H9 (cell line): ENCODE measurements at regions not wholly inside any gene's neighbourhood (a gene's known extent, or its start where the extent isn't known, plus 50 kb on each side); places are given as distances from the start of the nearest gene placed in this dataset.

Source experiments
- DNase-seq: peaks from one replicate; pipeline ENCODE4 v3.0.0-alpha.2; 2017
- H2AFZ ChIP-seq: one replicate; pipeline ENCODE4 v1.6.1; 2013; ENCODE audit warnings: mild to moderate bottlenecking, low read length, control low read depth, moderate library complexity
- H2AK5ac ChIP-seq: 2 replicates; pipeline ENCODE4 v1.6.1; 2013; ENCODE audit warnings: low read length, control low read depth, mixed read lengths; ENCODE audit not compliant: insufficient read length
- H2BK120ac ChIP-seq: one replicate; pipeline ENCODE4 v1.6.1; 2013; ENCODE audit warnings: low read depth, mild to moderate bottlenecking, low read length, control low read depth, inconsistent platforms; ENCODE audit not compliant: poor library complexity, severe bottlenecking
- H2BK12ac ChIP-seq: 2 replicates; pipeline ENCODE4 v1.6.1; 2013; ENCODE audit warnings: low read length, control low read depth, mixed read lengths, low read depth; ENCODE audit not compliant: insufficient read length
- H2BK15ac ChIP-seq: 2 replicates; pipeline ENCODE4 v1.6.1; 2013; ENCODE audit warnings: low read depth, low read length, control low read depth
- H2BK20ac ChIP-seq: one replicate; pipeline ENCODE4 v1.6.1; 2013; ENCODE audit warnings: low read depth, mild to moderate bottlenecking, low read length, control low read depth, inconsistent platforms; ENCODE audit not compliant: poor library complexity, severe bottlenecking
- H2BK5ac ChIP-seq: 2 replicates; pipeline ENCODE4 v1.6.1; 2013; ENCODE audit warnings: low read length, control low read depth, mixed read lengths; ENCODE audit not compliant: insufficient read length
- H3K14ac ChIP-seq: 2 replicates; pipeline ENCODE4 v1.6.1; 2013; ENCODE audit warnings: low read length, control low read depth; ENCODE audit not compliant: insufficient read depth
- H3K18ac ChIP-seq: 2 replicates; pipeline ENCODE4 v1.6.1; 2013; ENCODE audit warnings: low read depth, mild to moderate bottlenecking, mixed read lengths, low read length, control low read depth; ENCODE audit not compliant: insufficient read length
- H3K23ac ChIP-seq: 2 replicates; pipeline ENCODE4 v1.6.1; 2013; ENCODE audit warnings: low read length, control low read depth, mixed read lengths, low read depth; ENCODE audit not compliant: insufficient read length
- H3K23me2 ChIP-seq: 2 replicates; pipeline ENCODE4 v1.6.1; 2013; ENCODE audit warnings: low read depth, mild to moderate bottlenecking, mixed read lengths, low read length, control low read depth; ENCODE audit not compliant: insufficient read length, poor library complexity, severe bottlenecking
- H3K27ac ChIP-seq: 2 replicates; pipeline ENCODE4 v1.5.1; 2013; ENCODE audit warnings: low read length, control low read depth, mixed read lengths, low read depth; ENCODE audit not compliant: insufficient read length
- H3K27me3 ChIP-seq: 2 replicates; pipeline ENCODE4 v1.6.1; 2013; ENCODE audit warnings: low read length, control low read depth, inconsistent platforms; ENCODE audit not compliant: insufficient read depth
- H3K4ac ChIP-seq: 2 replicates; pipeline ENCODE4 v1.6.1; 2013; ENCODE audit warnings: low read depth, mild to moderate bottlenecking, control low read depth, inconsistent platforms, low read length, moderate library complexity
- H3K4me1 ChIP-seq: 2 replicates; pipeline ENCODE4 v1.6.1; 2013; ENCODE audit warnings: low read length, control low read depth, inconsistent platforms; ENCODE audit not compliant: insufficient read depth
- H3K4me2 ChIP-seq: 2 replicates; pipeline ENCODE4 v1.6.1; 2013; ENCODE audit warnings: low read length, control low read depth, mixed read lengths; ENCODE audit not compliant: insufficient read length, insufficient read depth
- H3K56ac ChIP-seq: 2 replicates; pipeline ENCODE4 v1.6.1; 2013; ENCODE audit warnings: low read depth, mild to moderate bottlenecking, mixed read lengths, low read length, control low read depth; ENCODE audit not compliant: insufficient read length
- H3K79me1 ChIP-seq: 2 replicates; pipeline ENCODE4 v1.6.1; 2013; ENCODE audit warnings: low read depth, mild to moderate bottlenecking, moderate library complexity, low read length, control low read depth, inconsistent platforms; ENCODE audit not compliant: insufficient read depth, poor library complexity, severe bottlenecking
- H3K79me2 ChIP-seq: 2 replicates; pipeline ENCODE4 v1.6.1; 2013; ENCODE audit warnings: low read length, control low read depth, inconsistent platforms; ENCODE audit not compliant: insufficient read depth
- H3K9ac ChIP-seq: 2 replicates; pipeline ENCODE4 v1.6.1; 2013; ENCODE audit warnings: low read length, control low read depth, mixed read lengths; ENCODE audit not compliant: insufficient read length; ENCODE audit errors: extremely low read depth
- H3K9me3 ChIP-seq: one replicate; pipeline ENCODE4 v1.6.1; 2013; ENCODE audit warnings: low read depth, low read length, inconsistent platforms; ENCODE audit not compliant: control insufficient read depth
- H3T11ph ChIP-seq: one replicate; pipeline ENCODE4 v1.6.1; 2013; ENCODE audit warnings: mild to moderate bottlenecking, low read length, control low read depth, inconsistent platforms
- H4K20me1 ChIP-seq: one replicate; pipeline ENCODE4 v1.6.1; 2013; ENCODE audit not compliant: control insufficient read depth, insufficient read length, insufficient read depth
- H4K5ac ChIP-seq: 2 replicates; pipeline ENCODE4 v1.6.1; 2013; ENCODE audit warnings: low read depth, mild to moderate bottlenecking, mixed read lengths, low read length, control low read depth; ENCODE audit not compliant: insufficient read length
- H4K8ac ChIP-seq: replicated peaks from 2 replicates; pipeline ENCODE4 v1.6.1; 2013; ENCODE audit warnings: low read length, control low read depth, mixed read lengths, low read depth; ENCODE audit not compliant: insufficient read length
- H4K91ac ChIP-seq: 2 replicates; pipeline ENCODE4 v1.6.1; 2013; ENCODE audit warnings: low read depth, mild to moderate bottlenecking, moderate library complexity, mixed read lengths, low read length, control low read depth; ENCODE audit not compliant: insufficient read length
- H3K27ac Mint-ChIP-seq, 3 experiments: 2 replicates in 2 of 3; 3 replicates in 1 of 3; pipeline ENCODE4 v1.8.0; 2020 to 2021; ENCODE audit warnings: mixed read lengths in 3 of 3, mild to moderate bottlenecking in 1 of 3, moderate library complexity in 1 of 3
- H3K27me3 Mint-ChIP-seq: 2 replicates; pipeline ENCODE4 v1.8.0; 2021; ENCODE audit warnings: low read depth, mild to moderate bottlenecking, moderate library complexity, mixed read lengths
- H3K36me3 Mint-ChIP-seq, 3 experiments: 2 replicates in 2 of 3; 3 replicates in 1 of 3; pipeline ENCODE4 v1.8.0; 2020 to 2021; ENCODE audit warnings: low read depth in 3 of 3, mixed read lengths in 3 of 3; ENCODE audit not compliant: insufficient read depth in 1 of 3
- H3K4me1 Mint-ChIP-seq, 2 experiments: 2 replicates each; pipeline ENCODE4 v1.8.0; 2020; ENCODE audit warnings: mixed read lengths in 2 of 2
- H3K4me3 Mint-ChIP-seq, 2 experiments: 2 replicates in 1 of 2; 3 replicates in 1 of 2; pipeline ENCODE4 v1.8.0; 2020 to 2021; ENCODE audit warnings: mild to moderate bottlenecking in 2 of 2, mixed read lengths in 2 of 2, moderate library complexity in 1 of 2
- H3K9me3 Mint-ChIP-seq, 2 experiments: 2 replicates in 1 of 2; 3 replicates in 1 of 2; pipeline ENCODE4 v1.8.0; 2020; ENCODE audit warnings: mild to moderate bottlenecking in 2 of 2, mixed read lengths in 2 of 2, moderate library complexity in 1 of 2
- CTCF ChIP-seq: fragments of 200-600 bp; sonication (generic); conservative IDR thresholded peaks from 3 replicates; pipeline ENCODE4 v1.8.0; 2021; ENCODE audit warnings: antibody characterized with exemption, mild to moderate bottlenecking
- WGBS: extraction: QIAGEN DNeasy Blood & Tissue Kit; methylation state at CpG from one replicate; pipeline ENCODE4 v1.1.7; 2013; ENCODE audit warnings: missing lambda C conversion rate, low lambda C conversion rate, mixed read lengths; ENCODE audit not compliant: insufficient read length; ENCODE audit errors: extremely low coverage; 5-methylcytosine and 5-hydroxymethylcytosine counted together

DNA sequence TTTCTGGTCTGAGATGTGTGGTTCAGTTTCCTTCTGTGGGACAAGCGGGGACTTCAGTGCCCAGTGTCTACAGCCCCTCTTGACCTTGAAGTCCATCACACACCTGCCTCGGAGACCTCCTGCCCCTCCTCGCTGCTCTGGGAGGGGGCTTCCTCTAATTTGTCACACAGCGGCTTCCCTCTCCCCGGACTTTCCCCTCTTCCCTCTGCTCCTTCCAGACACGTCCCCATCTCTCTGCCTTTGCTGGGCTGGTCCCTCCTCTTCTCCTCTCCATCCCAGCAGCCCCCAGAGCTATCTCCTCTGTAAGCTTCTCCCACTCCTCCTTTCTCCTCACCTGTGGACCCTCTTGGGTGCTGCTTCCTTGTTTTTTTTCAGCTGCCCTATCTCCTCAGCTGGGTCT, 122.2 kb upstream of the SORCS3 start:
- Histone ChIP-seq H3K4me1 (peaks cover 5% of the 10 kb centered on the region; the same call in 1 of the 2 replicates), H3K27me3 (no peaks in the 10 kb centered on the region), H2BK120ac (no peak overlapping the region), H4K91ac (no peak overlapping the region), H3K18ac (no peak overlapping the region), H3K14ac (no peak overlapping the region), H3K79me2 (no peaks in the 10 kb centered on the region), H3K4me2 (no peak overlapping the region), H3K79me1 (no peaks in the 10 kb centered on the region), H2AK5ac (no peak overlapping the region), H2BK12ac (no peak overlapping the region), H3K23ac (no peak overlapping the region), H3K56ac (no peak overlapping the region), H2BK15ac (no peak overlapping the region), H3K9ac (no peak overlapping the region), H3K4ac (no peak overlapping the region), H3K9me3 (no peaks in the 10 kb centered on the region), H4K20me1 (no peaks in the 10 kb centered on the region), H3K23me2 (no peaks in the 10 kb centered on the region), H2BK20ac (no peak overlapping the region), H3T11ph (no peak overlapping the region), H4K5ac (no peak overlapping the region), H2BK5ac (no peak overlapping the region), H2AFZ (no peak overlapping the region), H3K27ac (no peak overlapping the region), H4K8ac (no peak overlapping the region)
- H3K27ac Mint-ChIP-seq: no peak overlapping the region
- peaks cover 3 to 11% of the 10 kb centered on the region in 2 experiments for H3K4me1 Mint-ChIP-seq
- H3K9me3 Mint-ChIP-seq: no peaks in the 10 kb centered on the region
- no peak overlapping the region for H3K4me3 Mint-ChIP-seq
- H3K27me3 Mint-ChIP-seq: peaks cover 16% of the 10 kb centered on the region
- TF ChIP-seq CTCF: no peak
- no peaks in the 10 kb centered on the region for H3K36me3 Mint-ChIP-seq
- no peak for DNase-seq
- no CpG with 5 or more reads among the region's 6 CpGs for WGBS
